ENCODE measurements at regions not wholly inside any gene's neighbourhood (a gene's known extent, or its start where the extent isn't known, plus 50 kb on each side); places are given as distances from the start of the nearest gene placed in this dataset.

GRCh38 chr7:34309584-34309983, 348.4 kb upstream of the NPSR1 start:
- Histone ChIP-seq H3K9me2 (ENCODE audit: insufficient read depth) (no peaks in the 10 kb centered on the region), H3K27me3 (ENCODE audit: insufficient read depth, low read length) (no peaks in the 10 kb centered on the region), H3K79me2 (ENCODE audit: insufficient read depth, low read length) (no peaks in the 10 kb centered on the region), H3K4me2 (ENCODE audit: low read length) (no peak overlapping the region), H3K9ac (ENCODE audit: low read length) (no peak overlapping the region), H3K4me3 (replicated peaks in 1 of 2; ENCODE audit: low read depth in 1 of 2, low read length in 2 of 2) (no peak overlapping the region), H3K36me3 (ENCODE audit: control insufficient read depth in 1 of 2, insufficient read depth in 2 of 2, low read length in 2 of 2) (no peaks in the 10 kb centered on the region), H2AFZ (ENCODE audit: low read depth, low read length, poor library complexity, severe bottlenecking) (no peak overlapping the region), H3K9me3 (ENCODE audit: control insufficient read depth in 1 of 2, insufficient read depth in 1 of 2, low read depth in 1 of 2, low read length in 2 of 2) (no peaks in the 10 kb centered on the region), H3K4me1 (ENCODE audit: control insufficient read depth in 1 of 2, insufficient read depth in 2 of 2, low read length in 2 of 2) (no peaks in the 10 kb centered on the region), H4K20me1 (ENCODE audit: insufficient read depth) (no peaks in the 10 kb centered on the region), H3K27ac (ENCODE audit: low read depth, low read length) (no peak overlapping the region)
- no peak for DNase-seq (ENCODE audit: low read depth, low spot score)
- POLR2A ChIA-PET, result no interaction called here
- no peak for ATAC-seq
- CTCF ChIA-PET, result no interaction called here
- no TSS peak for BruUV-seq (replicated peaks)
- intact Hi-C loops (cut with micrococcal nuclease), result no loop called here
- TF ChIP-seq CEBPB (IDR thresholded peaks at IDR 0.05; ENCODE audit: low read depth) (no peak), ELF1 (IDR thresholded peaks at IDR 0.05; ENCODE audit: borderline replicate concordance, low read depth) (no peak), TCF7L2 (IDR thresholded peaks at IDR 0.05; ENCODE audit: borderline replicate concordance, extremely low read depth, insufficient read depth, insufficient read length) (no peak), MAX (IDR thresholded peaks at IDR 0.05) (no peak), YY1 (IDR thresholded peaks at IDR 0.05; ENCODE audit: extremely low read depth, insufficient replicate concordance, low read depth, low read length) (no peak), EGR1 (IDR thresholded peaks at IDR 0.05; ENCODE audit: low read depth) (no peak), CTCF (IDR thresholded peaks at IDR 0.05 in 2 of 3, conservative IDR thresholded peaks at IDR 0.05 in 1 of 3; ENCODE audit: borderline replicate concordance in 1 of 3, insufficient read depth in 1 of 3, low read depth in 2 of 3, low read length in 2 of 3) (no peak)
- RAD21 ChIA-PET (ENCODE audit: low non-redundant PET in 1 of 2, low total read pairs in 2 of 2, uncharacterized antibody in 2 of 2, unreplicated experiment in 2 of 2), result no interaction called here

- BruUV-seq (replicated peaks), result no TSS peak
- Histone ChIP-seq H3K4me3 (replicated peaks in 1 of 2; ENCODE audit: low read depth in 1 of 2, low read length in 2 of 2) (no peak overlapping the region), H3K79me2 (ENCODE audit: insufficient read depth, low read length) (no peaks in the 10 kb centered on the region), H3K4me1 (ENCODE audit: control insufficient read depth in 1 of 2, insufficient read depth in 2 of 2, low read length in 2 of 2) (no peaks in the 10 kb centered on the region), H4K20me1 (ENCODE audit: insufficient read depth) (no peaks in the 10 kb centered on the region), H3K27me3 (ENCODE audit: insufficient read depth, low read length) (no peaks in the 10 kb centered on the region), H3K27ac (ENCODE audit: low read depth, low read length) (no peak overlapping the region), H2AFZ (ENCODE audit: low read depth, low read length, poor library complexity, severe bottlenecking) (no peak overlapping the region), H3K36me3 (ENCODE audit: control insufficient read depth in 1 of 2, insufficient read depth in 2 of 2, low read length in 2 of 2) (no peaks in the 10 kb centered on the region), H3K9ac (ENCODE audit: low read length) (no peak overlapping the region), H3K9me2 (ENCODE audit: insufficient read depth) (no peaks in the 10 kb centered on the region), H3K4me2 (ENCODE audit: low read length) (no peak overlapping the region), H3K9me3 (ENCODE audit: control insufficient read depth in 1 of 2, insufficient read depth in 1 of 2, low read depth in 1 of 2, low read length in 2 of 2) (no peaks in the 10 kb centered on the region)
- RAD21 ChIA-PET (ENCODE audit: low non-redundant PET in 1 of 2, low total read pairs in 2 of 2, uncharacterized antibody in 2 of 2, unreplicated experiment in 2 of 2), result no interaction called here
- intact Hi-C loops (cut with micrococcal nuclease), result no loop called here
- DNase-seq (ENCODE audit: low read depth, low spot score) (no peak), ATAC-seq (no peak)
- TF ChIP-seq ZNF274 (IDR thresholded peaks at IDR 0.05; ENCODE audit: low read depth, low read length) (no peak), YY1 (IDR thresholded peaks at IDR 0.05; ENCODE audit: extremely low read depth, insufficient replicate concordance, low read depth, low read length) (no peak), SIN3A (IDR thresholded peaks at IDR 0.05; ENCODE audit: low read depth) (no peak), EGR1 (IDR thresholded peaks at IDR 0.05; ENCODE audit: low read depth) (no peak), CTCF (IDR thresholded peaks at IDR 0.05 in 2 of 3, conservative IDR thresholded peaks at IDR 0.05 in 1 of 3; ENCODE audit: borderline replicate concordance in 1 of 3, insufficient read depth in 1 of 3, low read depth in 2 of 3, low read length in 2 of 3) (no peak), ZFX (IDR thresholded peaks at IDR 0.05) (no peak), TCF7L2 (IDR thresholded peaks at IDR 0.05; ENCODE audit: borderline replicate concordance, extremely low read depth, insufficient read depth, insufficient read length) (no peak), SP1 (IDR thresholded peaks at IDR 0.05; ENCODE audit: low read depth) (no peak), ELF1 (IDR thresholded peaks at IDR 0.05; ENCODE audit: borderline replicate concordance, low read depth) (no peak), EZH2 (IDR thresholded peaks at IDR 0.05) (no peak), MAX (IDR thresholded peaks at IDR 0.05) (no peak), ATF3 (IDR thresholded peaks at IDR 0.05) (no peak)
- POLR2A ChIA-PET, result no interaction called here
- CTCF ChIA-PET, result no interaction called here
Observed at GRCh38 chr7:34311591-34311990, 346.4 kb upstream of the NPSR1 start.
